H1 (cell line): ENCODE measurements at regions not wholly inside any gene's neighbourhood (a gene's known extent, or its start where the extent isn't known, plus 50 kb on each side); places are given as distances from the start of the nearest gene placed in this dataset.

Experiments
- CHD1 ChIP-seq: IDR thresholded peaks from 2 replicates; pipeline ENCODE4 v1.6.1; 2012; ENCODE audit warnings: low read depth, low read length, improper control_type of control experiment
- GABPA ChIP-seq: IDR thresholded peaks from 2 replicates; pipeline ENCODE4 v1.6.1; 2011; ENCODE audit warnings: mild to moderate bottlenecking, low read length, moderate library complexity, borderline replicate concordance; ENCODE audit not compliant: insufficient read depth
- MAX ChIP-seq: IDR thresholded peaks from 2 replicates; pipeline ENCODE4 v1.6.1; 2012; ENCODE audit warnings: inconsistent platforms
- YY1 ChIP-seq: IDR thresholded peaks from 2 replicates; pipeline ENCODE4 v1.6.1; 2011; ENCODE audit warnings: low read depth, mild to moderate bottlenecking, low read length

DNA sequence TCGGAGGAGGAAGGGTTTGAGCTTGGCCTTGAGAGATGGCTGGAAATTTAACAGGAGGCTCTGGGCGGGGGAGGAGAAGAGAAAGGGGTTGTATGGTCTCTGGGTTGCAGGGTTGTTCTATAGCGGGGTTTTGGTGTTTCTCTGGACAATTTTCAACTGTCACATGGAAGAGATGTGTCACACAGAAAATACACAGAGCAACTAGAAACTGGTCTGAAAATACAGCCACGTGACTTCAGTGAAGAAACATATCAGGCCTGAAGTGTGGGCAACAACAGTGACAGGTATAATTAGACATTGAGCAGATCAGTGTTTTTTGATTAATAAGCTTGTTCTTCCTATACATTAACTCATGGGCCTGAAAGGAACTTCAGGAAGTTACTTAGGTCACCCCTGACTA, 205.3 kb upstream of the HMGA2 start:
- TF ChIP-seq CHD1 (no peak), YY1 (no peak), MAX (no peak), GABPA (no peak)
